ENCODE measurements at regions not wholly inside any gene's neighbourhood (a gene's known extent, or its start where the extent isn't known, plus 50 kb on each side); places are given as distances from the start of the nearest gene placed in this dataset.

- no peaks in the 10 kb centered on the region for H3K36me3 ChIP-seq (ENCODE audit: control insufficient read depth in 2 of 2, extremely low read depth in 1 of 2, insufficient read depth in 2 of 2, low read length in 2 of 2)
- no peaks in the 10 kb centered on the region for H3K27me3 ChIP-seq (ENCODE audit: control insufficient read depth, extremely low read depth, insufficient read depth, low read length)
- no peaks in the 10 kb centered on the region for H3K9me1 ChIP-seq (ENCODE audit: control insufficient read depth, extremely low read depth, insufficient read depth, low read length)
- H3K27ac ChIP-seq (ENCODE audit: control insufficient read depth, insufficient read depth, low read length), result no peak overlapping the region
- no peaks in the 10 kb centered on the region for H3K9me3 ChIP-seq (ENCODE audit: control insufficient read depth, low read depth, low read length)
- H3K9ac ChIP-seq (ENCODE audit: control insufficient read depth, extremely low read depth, insufficient read depth, low read length), result no peak overlapping the region
- no peaks in the 10 kb centered on the region for H3K4me1 ChIP-seq (ENCODE audit: control insufficient read depth, extremely low read depth, insufficient read depth, low read length)
- no peaks in the 10 kb centered on the region for H4K20me1 ChIP-seq (ENCODE audit: control insufficient read depth, extremely low read depth, insufficient read depth, low read length)
- H3K79me2 ChIP-seq (ENCODE audit: control insufficient read depth, insufficient read depth, low read length), result no peaks in the 10 kb centered on the region
- no peak for FAIRE-seq
- dilution Hi-C loops (cut with MboI; ENCODE audit: extremely low pct_ligation_motif_present, low sequenced_read_pairs), result no loop called here
- no peak overlapping the region for H3K4me3 ChIP-seq (ENCODE audit: control insufficient read depth in 2 of 3, extremely low read depth in 1 of 3, insufficient read depth in 2 of 3, low read depth in 1 of 3, low read length in 3 of 3)
- DNase-seq (ENCODE audit: low read depth, low spot score), result no peak
- TF ChIP-seq EZH2 (IDR thresholded peaks at IDR 0.05; ENCODE audit: low read length), result no peak
- TF ChIP-seq CTCF (optimal IDR thresholded peaks at IDR 0.05 in 1 of 3, IDR thresholded peaks at IDR 0.05 in 1 of 3, conservative IDR thresholded peaks at IDR 0.05 in 1 of 3; ENCODE audit: extremely low read depth in 1 of 3, insufficient read depth in 2 of 3, low read length in 3 of 3), result no peak
- peak overlapping the region; percentile 63 for H3K4me2 ChIP-seq (ENCODE audit: control insufficient read depth, extremely low read depth, insufficient read depth, low read depth, low read length)
- peak overlapping the region; percentile 42 for H2AFZ ChIP-seq (ENCODE audit: control insufficient read depth, low read length)
Observed at GRCh38 chr4:111639876-111640275, 505.4 kb upstream of the FAM241A start.

GRCh38 chr4:111641813-111642579, 503.3 kb upstream of the FAM241A start:
- Histone ChIP-seq H2AFZ (ENCODE audit: control insufficient read depth, low read length) (no peak overlapping the region), H3K9me1 (ENCODE audit: control insufficient read depth, extremely low read depth, insufficient read depth, low read length) (no peaks in the 10 kb centered on the region), H3K27me3 (ENCODE audit: control insufficient read depth, extremely low read depth, insufficient read depth, low read length) (no peaks in the 10 kb centered on the region), H3K36me3 (ENCODE audit: control insufficient read depth in 2 of 2, extremely low read depth in 1 of 2, insufficient read depth in 2 of 2, low read length in 2 of 2) (no peaks in the 10 kb centered on the region), H3K9ac (ENCODE audit: control insufficient read depth, extremely low read depth, insufficient read depth, low read length) (no peak overlapping the region), H4K20me1 (ENCODE audit: control insufficient read depth, extremely low read depth, insufficient read depth, low read length) (no peaks in the 10 kb centered on the region), H3K27ac (ENCODE audit: control insufficient read depth, insufficient read depth, low read length) (no peak overlapping the region), H3K9me3 (ENCODE audit: control insufficient read depth, low read depth, low read length) (no peaks in the 10 kb centered on the region), H3K79me2 (ENCODE audit: control insufficient read depth, insufficient read depth, low read length) (no peaks in the 10 kb centered on the region), H3K4me2 (ENCODE audit: control insufficient read depth, extremely low read depth, insufficient read depth, low read depth, low read length) (no peak overlapping the region), H3K4me1 (ENCODE audit: control insufficient read depth, extremely low read depth, insufficient read depth, low read length) (no peaks in the 10 kb centered on the region), H3K4me3 (ENCODE audit: control insufficient read depth in 2 of 3, extremely low read depth in 1 of 3, insufficient read depth in 2 of 3, low read depth in 1 of 3, low read length in 3 of 3) (no peak overlapping the region)
- peak; percentile 49 for DNase-seq (ENCODE audit: low read depth, low spot score)
- dilution Hi-C loops (cut with MboI; ENCODE audit: extremely low pct_ligation_motif_present, low sequenced_read_pairs), result no loop called here
- no peak for TF ChIP-seq EZH2 (IDR thresholded peaks at IDR 0.05; ENCODE audit: low read length)
- peak; percentile 75 to 78 (median 75) for TF ChIP-seq CTCF (optimal IDR thresholded peaks at IDR 0.05 in 1 of 3, IDR thresholded peaks at IDR 0.05 in 1 of 3, conservative IDR thresholded peaks at IDR 0.05 in 1 of 3; ENCODE audit: extremely low read depth in 1 of 3, insufficient read depth in 2 of 3, low read length in 3 of 3)
- FAIRE-seq, result peak; percentile 82

All from keratinocyte (primary cell).